AG09319 (cell line): ENCODE measurements at regions not wholly inside any gene's neighbourhood (a gene's known extent, or its start where the extent isn't known, plus 50 kb on each side); places are given as distances from the start of the nearest gene placed in this dataset.

Experiments used
- DNase-seq: peaks from one replicate; pipeline ENCODE4 v3.0.0-alpha.2; 2010; ENCODE audit warnings: low read depth; ENCODE audit errors: extremely low read depth
- CTCF ChIP-seq: IDR thresholded peaks from 2 replicates; pipeline ENCODE4 v1.5.1; 2011; ENCODE audit warnings: low read depth, mild to moderate bottlenecking, inconsistent platforms, low read length, moderate library complexity

GRCh38 chr11:104645261-104646222, 252.7 kb downstream of the CASP12 start:
- no peak for DNase-seq
- no peak for TF ChIP-seq CTCF

- DNase-seq = no peak
- TF ChIP-seq CTCF = no peak
These were observed 260.5 kb downstream of the CASP12 start for GRCh38 chr11:104637662-104638170.

GRCh38 chr11:104633226-104633625, 265.0 kb downstream of the CASP12 start:
- no peak for DNase-seq
- no peak for TF ChIP-seq CTCF

DNA sequence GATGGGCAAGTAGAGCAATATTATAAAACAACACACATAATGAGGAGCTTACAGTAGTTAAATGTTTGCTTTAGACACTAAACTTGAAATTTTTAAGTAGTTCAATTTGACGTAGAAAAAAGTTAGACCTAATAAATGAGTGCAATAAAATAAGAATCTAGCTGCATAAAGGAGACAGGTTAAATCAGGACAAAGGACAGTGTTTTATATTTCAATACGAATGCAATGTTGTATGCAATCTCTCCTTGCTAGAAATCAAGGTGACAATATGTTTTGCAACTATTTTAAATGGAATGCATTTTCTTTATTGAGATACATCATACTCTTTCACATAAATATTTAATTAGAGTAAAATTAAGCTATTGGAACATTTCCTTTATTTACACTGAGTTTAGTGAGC, 267.9 kb downstream of the CASP12 start:
- DNase-seq = no peak
- no peak for TF ChIP-seq CTCF

GRCh38 chr11:104625246-104625645, 273.0 kb downstream of the CASP12 start:
- TF ChIP-seq CTCF = no peak
- no peak for DNase-seq

DNA sequence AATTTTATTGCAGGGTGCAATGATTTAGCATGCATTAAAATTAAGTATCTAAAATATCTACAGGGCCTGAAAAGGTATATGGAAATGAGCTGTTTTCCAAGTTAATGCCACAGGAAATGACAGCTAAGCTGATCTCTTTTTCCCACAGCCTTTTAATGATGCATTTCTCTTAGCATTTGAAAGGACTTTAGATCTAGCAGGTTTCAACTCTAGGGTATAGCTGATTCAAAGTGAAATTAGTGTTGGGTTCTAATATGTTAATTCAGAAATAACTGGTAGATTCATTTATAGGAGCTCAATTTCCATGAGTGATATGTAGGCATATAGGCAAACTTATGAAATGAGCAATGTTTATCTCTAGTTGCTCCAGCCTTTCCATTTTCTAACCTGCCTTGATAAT, 274.2 kb downstream of the CASP12 start:
- TF ChIP-seq CTCF = no peak
- DNase-seq = no peak

- no peak for DNase-seq
- TF ChIP-seq CTCF = no peak
These were observed 274.7 kb downstream of the CASP12 start for GRCh38 chr11:104623518-104623917.
